Right atrium auricular region (tissue), 2 donors: ENCODE measurements at regions not wholly inside any gene's neighbourhood (a gene's known extent, or its start where the extent isn't known, plus 50 kb on each side); places are given as distances from the start of the nearest gene placed in this dataset.
"Not testable (repeated sequence)": the region's sequence is repeated elsewhere in the genome, so short reads cannot be mapped to it uniquely, and the experiment has no call there.

Source experiments
- DNase-seq: peaks from one replicate; pipeline ENCODE4 v3.0.0-alpha.2; 2019; ENCODE audit warnings: low spot score
- H3K27ac ChIP-seq, 2 donors: fragments of 200-600 bp; sonication (generic); 1 replicate in 1 of 2; 2 replicates in 1 of 2; pipeline ENCODE4 v1.5.1; 2016 to 2019
- H3K27me3 ChIP-seq, 2 donors: fragments of 200-600 bp; sonication (generic); one replicate each; pipeline versions ENCODE4 v1.5.1 to v1.6.0; 2017 to 2019
- H3K36me3 ChIP-seq: fragments of 200-600 bp; sonication (generic); one replicate; pipeline ENCODE4 v1.5.1; 2016
- H3K4me1 ChIP-seq, 2 donors: fragments of 200-600 bp; sonication (generic); one replicate each; pipeline versions ENCODE4 v1.5.1 to v1.6.0; 2017 to 2019
- H3K4me3 ChIP-seq, 2 donors: fragments of 200-600 bp; sonication (generic); 1 replicate in 1 of 2; 2 replicates in 1 of 2; pipeline ENCODE4 v1.5.1; 2017 to 2019; ENCODE audit warnings: mild to moderate bottlenecking in 1 of 2, moderate library complexity in 1 of 2
- H3K9me3 ChIP-seq, 2 donors: fragments of 200-600 bp; sonication (generic); one replicate each; pipeline ENCODE4 v1.5.1; 2019
- TF ChIP-seq, protein P1 (sequence below), 2 donors: fragments of 200-600 bp; sonication (generic); IDR thresholded peaks; one replicate each; pipeline ENCODE4 v1.5.1; 2019; ENCODE audit warnings: antibody characterized with exemption in 2 of 2

- TF ChIP-seq, protein P1, sequence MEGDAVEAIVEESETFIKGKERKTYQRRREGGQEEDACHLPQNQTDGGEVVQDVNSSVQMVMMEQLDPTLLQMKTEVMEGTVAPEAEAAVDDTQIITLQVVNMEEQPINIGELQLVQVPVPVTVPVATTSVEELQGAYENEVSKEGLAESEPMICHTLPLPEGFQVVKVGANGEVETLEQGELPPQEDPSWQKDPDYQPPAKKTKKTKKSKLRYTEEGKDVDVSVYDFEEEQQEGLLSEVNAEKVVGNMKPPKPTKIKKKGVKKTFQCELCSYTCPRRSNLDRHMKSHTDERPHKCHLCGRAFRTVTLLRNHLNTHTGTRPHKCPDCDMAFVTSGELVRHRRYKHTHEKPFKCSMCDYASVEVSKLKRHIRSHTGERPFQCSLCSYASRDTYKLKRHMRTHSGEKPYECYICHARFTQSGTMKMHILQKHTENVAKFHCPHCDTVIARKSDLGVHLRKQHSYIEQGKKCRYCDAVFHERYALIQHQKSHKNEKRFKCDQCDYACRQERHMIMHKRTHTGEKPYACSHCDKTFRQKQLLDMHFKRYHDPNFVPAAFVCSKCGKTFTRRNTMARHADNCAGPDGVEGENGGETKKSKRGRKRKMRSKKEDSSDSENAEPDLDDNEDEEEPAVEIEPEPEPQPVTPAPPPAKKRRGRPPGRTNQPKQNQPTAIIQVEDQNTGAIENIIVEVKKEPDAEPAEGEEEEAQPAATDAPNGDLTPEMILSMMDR (IDR thresholded peaks at IDR 0.05), result no peak
- Histone ChIP-seq H3K9me3 (peaks cover 0 to 7% of the 10 kb centered on the region in 2 donors), H3K4me3 (no peak overlapping the region), H3K27ac (no peak overlapping the region), H3K4me1 (no peaks in the 10 kb centered on the region), H3K36me3 (no peaks in the 10 kb centered on the region), H3K27me3 (no peaks in the 10 kb centered on the region)
- DNase-seq, result no peak
These were observed 551.0 kb downstream of the KIF4B start for GRCh38 chr5:155564541-155564940.

DNA sequence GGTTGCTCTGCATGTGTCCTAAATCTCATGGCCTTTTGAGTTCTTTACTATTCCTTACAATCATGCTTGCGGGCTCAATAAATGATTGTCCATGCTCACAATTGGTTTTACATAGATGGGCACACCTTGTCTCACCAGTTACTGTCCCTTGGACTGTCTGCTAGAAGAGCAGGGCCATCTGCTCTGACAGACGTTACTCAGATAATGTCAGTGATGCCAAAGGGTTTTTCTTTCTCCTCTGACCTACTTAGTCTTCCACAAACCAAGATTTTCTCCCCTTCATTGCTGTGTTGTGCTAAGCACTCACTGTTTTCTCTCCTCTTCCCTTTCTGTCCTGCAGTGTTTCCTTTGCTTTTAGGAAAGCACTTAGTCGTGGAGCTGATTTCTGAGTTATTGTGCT lies 562.3 kb downstream of the KIF4B start:
- Histone ChIP-seq H3K4me1 (no peaks in the 10 kb centered on the region), H3K27me3 (no peaks in the 10 kb centered on the region), H3K9me3 (no peaks in the 10 kb centered on the region), H3K27ac (no peak overlapping the region), H3K36me3 (no peaks in the 10 kb centered on the region), H3K4me3 (no peak overlapping the region)
- TF ChIP-seq, protein P1 (IDR thresholded peaks at IDR 0.05), result no peak
- DNase-seq, result no peak

DNA sequence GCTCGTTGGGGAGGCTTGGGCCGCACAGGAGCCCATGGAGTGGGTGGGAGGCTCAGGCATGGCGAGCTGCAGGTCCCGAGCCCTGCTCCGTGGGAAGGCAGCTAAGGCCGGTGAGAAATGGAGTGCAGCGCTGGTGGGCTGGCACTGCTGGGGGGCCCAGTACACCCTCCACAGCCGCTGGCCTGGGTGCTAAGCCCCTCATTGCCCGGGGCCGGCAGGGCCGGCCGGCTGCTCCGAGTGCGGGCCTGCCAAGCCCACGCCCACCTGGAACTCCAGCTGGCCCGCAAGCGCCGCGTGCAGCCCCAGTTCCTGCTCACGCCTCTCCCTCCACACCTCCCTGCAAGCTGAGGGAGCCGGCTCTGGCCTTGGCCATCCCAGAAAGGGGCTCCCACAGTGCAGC lies 573.3 kb downstream of the KIF4B start:
- not testable (repeated sequence) for DNase-seq, H3K27ac ChIP-seq, H3K36me3 ChIP-seq, H3K4me1 ChIP-seq, H3K4me3 ChIP-seq, H3K27me3 ChIP-seq, H3K9me3 ChIP-seq

- Histone ChIP-seq H3K4me1 (no peaks in the 10 kb centered on the region), H3K4me3 (no peak overlapping the region), H3K27me3 (no peaks in the 10 kb centered on the region), H3K9me3 (no peaks in the 10 kb centered on the region), H3K36me3 (no peaks in the 10 kb centered on the region), H3K27ac (no peak overlapping the region)
- DNase-seq, result no peak
- TF ChIP-seq, protein P1 (IDR thresholded peaks at IDR 0.05), result no peak
These were observed 573.9 kb downstream of the KIF4B start for GRCh38 chr5:155587458-155587857.

DNA sequence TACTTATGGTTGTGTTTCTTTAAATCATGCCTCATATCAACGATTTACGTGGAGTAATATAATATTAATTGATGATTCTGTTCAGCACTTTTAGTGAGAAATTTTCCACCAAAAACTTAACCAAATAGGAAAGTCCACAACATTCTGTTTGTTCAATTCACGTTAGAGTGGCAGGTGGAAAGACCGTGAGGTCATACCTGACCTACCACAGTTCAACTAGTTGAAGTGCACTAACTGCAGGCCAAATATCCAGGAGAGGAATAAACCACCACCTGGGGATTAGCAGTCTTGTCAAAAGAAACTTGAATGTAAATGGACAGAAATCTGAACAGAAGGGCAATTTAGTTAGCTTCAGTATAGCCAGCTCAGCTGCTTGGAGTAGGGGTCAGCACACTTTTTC lies 577.7 kb downstream of the KIF4B start:
- Histone ChIP-seq H3K9me3 (no peaks in the 10 kb centered on the region), H3K27me3 (no peaks in the 10 kb centered on the region)

DNA sequence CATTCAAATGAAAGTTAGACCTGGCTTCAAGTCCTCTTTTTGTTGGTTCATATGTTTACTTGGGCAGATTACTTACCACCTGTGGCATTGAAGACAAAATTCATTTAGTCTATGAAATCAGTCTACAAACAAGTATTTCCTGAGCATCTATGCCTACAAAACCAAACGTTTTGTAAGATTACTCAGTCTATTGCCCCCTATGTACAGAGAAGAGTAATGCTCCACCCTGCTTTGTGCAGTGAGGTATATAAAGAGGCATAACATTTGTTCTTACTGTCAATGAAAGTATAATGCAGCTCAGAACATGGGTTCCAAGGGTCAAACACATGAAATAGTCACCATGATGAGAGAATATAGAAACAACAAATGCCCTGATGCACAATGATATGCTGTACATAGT lies 580.7 kb downstream of the KIF4B start:
- no peaks in the 10 kb centered on the region for H3K4me1 ChIP-seq
- no peaks in the 10 kb centered on the region for H3K27me3 ChIP-seq
- no peaks in the 10 kb centered on the region for H3K9me3 ChIP-seq
- TF ChIP-seq, protein P1 (IDR thresholded peaks at IDR 0.05), result no peak
- no peak for DNase-seq
- H3K27ac ChIP-seq, result no peak overlapping the region
- no peaks in the 10 kb centered on the region for H3K36me3 ChIP-seq
- H3K4me3 ChIP-seq, result no peak overlapping the region

More for the DNA sequence above, 577.7 kb downstream of the KIF4B start:
- Histone ChIP-seq H3K4me1 (no peaks in the 10 kb centered on the region), H3K27ac (no peak overlapping the region), H3K4me3 (no peak overlapping the region), H3K36me3 (no peaks in the 10 kb centered on the region)
- DNase-seq, result no peak
- TF ChIP-seq, protein P1 (IDR thresholded peaks at IDR 0.05), result no peak
